ENCODE measurements at regions not wholly inside any gene's neighbourhood (a gene's known extent, or its start where the extent isn't known, plus 50 kb on each side); places are given as distances from the start of the nearest gene placed in this dataset.

DNA sequence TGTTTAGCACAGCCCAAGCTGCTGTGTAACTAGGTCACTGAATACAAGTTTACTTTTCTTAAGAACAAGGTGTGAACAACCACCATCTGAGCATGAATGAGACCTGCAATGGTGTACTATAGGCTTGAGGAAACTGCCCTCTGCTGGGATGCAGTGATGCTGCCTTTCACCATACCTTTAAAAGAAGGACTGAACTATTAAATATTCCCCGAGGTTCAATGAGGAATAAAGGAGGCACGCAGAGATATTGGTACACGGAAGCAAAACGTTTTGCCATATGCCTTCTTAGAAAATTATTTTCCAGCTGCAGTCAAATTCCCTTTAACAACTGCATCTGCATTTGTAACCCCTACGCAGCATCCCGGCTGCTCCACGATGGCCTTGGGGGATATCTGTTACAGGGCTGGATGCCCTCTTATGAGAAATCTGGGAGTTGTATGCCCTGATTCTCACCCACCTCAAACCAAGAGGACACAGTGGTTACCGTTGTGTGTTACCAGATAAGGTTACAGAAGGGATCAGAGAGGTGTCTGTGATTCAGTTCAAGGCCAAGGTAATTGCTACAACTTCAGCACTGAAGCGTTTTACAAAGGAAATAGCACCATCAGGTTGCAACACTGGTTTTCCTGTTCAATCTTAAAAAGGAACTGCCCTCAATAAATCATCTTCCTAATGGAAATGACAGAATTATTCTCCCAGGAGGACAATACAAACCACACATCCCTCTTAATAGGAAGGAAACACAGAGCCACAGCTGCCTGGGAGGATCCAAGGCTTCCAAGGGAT lies 470.5 kb downstream of the LTN1 start:
- Histone ChIP-seq H3K27me3 (replicated peaks in 2 of 5; ENCODE audit: control insufficient read depth in 4 of 5, insufficient read depth in 5 of 5, low read length in 4 of 5) (no peaks in the 10 kb centered on the region), H3K4me1 (ENCODE audit: control extremely low read depth in 1 of 4, control insufficient read depth in 4 of 4, insufficient read depth in 4 of 4, low read length in 3 of 4) (peaks cover 7 to 18% (median 9%) of the 10 kb centered on the region in 4 experiments), H3K9me3 (ENCODE audit: control extremely low read depth in 1 of 5, control insufficient read depth in 4 of 5, insufficient read depth in 2 of 5, low read depth in 1 of 5, low read length in 4 of 5) (no peaks in the 10 kb centered on the region), H3K4me3 (ENCODE audit: control insufficient read depth in 1 of 7, extremely low read depth in 1 of 7, insufficient read depth in 4 of 7, low read depth in 2 of 7, low read length in 6 of 7) (peak overlapping the region in 3 of 7 experiments; percentile 4 to 30 (median 20)), H3K36me3 (ENCODE audit: control insufficient read depth in 4 of 4, insufficient read depth in 4 of 4, low read length in 3 of 4) (no peaks in the 10 kb centered on the region), H3K27ac (ENCODE audit: insufficient read depth in 1 of 2, low read depth in 1 of 2, low read length in 2 of 2, poor library complexity in 1 of 2, severe bottlenecking in 2 of 2) (no peak overlapping the region)
- WGBS (ENCODE audit: insufficient coverage) = 0% methylated on average over 3 of the region's 9 CpGs
- DNase-seq = peak; percentile 22 to 72 (median 66)
- CTCF ChIA-PET = interaction anchor here (0.9 to 1.1 kb wide), 3 partner anchors 12 to 223 kb away, joined by 3 to 4 read pairs (median 3); no protein-coding TSS in a partner anchor
- POLR2A ChIA-PET = no interaction called here

DNA sequence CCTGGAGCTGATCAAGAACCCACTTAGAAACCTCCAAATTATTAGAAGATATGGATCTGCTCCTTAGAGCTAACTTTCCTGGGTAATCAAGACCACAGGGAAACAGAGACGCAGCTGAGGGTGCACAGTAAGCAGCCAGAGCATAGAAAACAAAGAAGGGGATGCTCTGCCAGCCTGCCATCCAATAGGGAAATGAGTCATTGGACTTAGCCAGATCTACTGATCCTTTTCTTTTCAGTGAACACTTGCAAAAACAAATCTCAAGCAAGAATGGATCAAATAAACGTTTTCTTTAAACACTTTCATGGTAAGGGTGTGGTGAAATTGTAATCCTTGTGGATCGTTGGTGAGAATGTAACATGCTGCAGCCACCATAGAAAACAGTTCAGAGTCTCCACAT lies 474.0 kb downstream of the LTN1 start:
- Histone ChIP-seq H3K4me1 (ENCODE audit: control extremely low read depth in 1 of 4, control insufficient read depth in 4 of 4, insufficient read depth in 4 of 4, low read length in 3 of 4) (peaks cover 8 to 19% (median 10%) of the 10 kb centered on the region in 4 experiments), H3K27me3 (replicated peaks in 2 of 5; ENCODE audit: control insufficient read depth in 4 of 5, insufficient read depth in 5 of 5, low read length in 4 of 5) (no peaks in the 10 kb centered on the region), H3K4me3 (ENCODE audit: control insufficient read depth in 1 of 7, extremely low read depth in 1 of 7, insufficient read depth in 4 of 7, low read depth in 2 of 7, low read length in 6 of 7) (no peak overlapping the region), H3K27ac (ENCODE audit: insufficient read depth in 1 of 2, low read depth in 1 of 2, low read length in 2 of 2, poor library complexity in 1 of 2, severe bottlenecking in 2 of 2) (no peak overlapping the region), H3K36me3 (ENCODE audit: control insufficient read depth in 4 of 4, insufficient read depth in 4 of 4, low read length in 3 of 4) (no peaks in the 10 kb centered on the region), H3K9me3 (ENCODE audit: control extremely low read depth in 1 of 5, control insufficient read depth in 4 of 5, insufficient read depth in 2 of 5, low read depth in 1 of 5, low read length in 4 of 5) (no peaks in the 10 kb centered on the region)
- CTCF ChIA-PET = interaction anchor here (0.7 to 11.1 kb wide), 4 partner anchors 9 to 226 kb away, joined by 3 to 75 read pairs (median 18); no protein-coding TSS in a partner anchor
- WGBS (ENCODE audit: insufficient coverage) = 100% methylated on average over 1 of the region's 3 CpGs
- DNase-seq = peak in 1 of 3 donors; percentile 2
- POLR2A ChIA-PET = no interaction called here

DNA sequence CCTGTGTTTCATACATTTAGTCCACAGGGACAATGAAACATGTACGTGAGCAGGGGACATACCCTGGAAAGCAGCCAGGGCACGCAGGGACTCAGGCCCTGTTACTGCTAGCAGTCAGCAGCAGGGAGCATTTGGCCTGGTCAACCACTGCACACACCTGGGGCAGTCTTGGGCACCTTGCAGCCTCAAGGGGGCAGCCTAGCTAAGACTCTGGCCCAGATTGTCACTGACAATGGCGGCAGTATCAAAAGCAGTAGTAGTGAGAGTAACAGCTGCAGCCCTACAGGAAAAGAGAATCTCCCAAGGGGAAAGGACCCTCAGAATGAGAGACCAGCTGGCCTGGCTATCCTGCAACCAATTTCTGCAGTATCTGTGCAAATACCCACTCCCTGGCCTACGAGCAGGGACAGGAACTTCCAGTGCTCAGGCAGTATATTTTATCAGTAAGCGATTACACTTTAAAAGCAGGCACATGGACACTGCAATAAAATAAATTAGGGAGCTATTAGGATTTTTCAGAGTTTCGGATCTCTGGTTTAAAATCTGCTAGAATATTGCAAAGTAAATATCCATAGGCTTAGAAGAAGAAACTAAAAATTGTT lies 475.6 kb downstream of the LTN1 start:
- peak overlapping the region in 1 of 7 experiments; percentile 6 for H3K4me3 ChIP-seq (ENCODE audit: control insufficient read depth in 1 of 7, extremely low read depth in 1 of 7, insufficient read depth in 4 of 7, low read depth in 2 of 7, low read length in 6 of 7)
- H3K4me1 ChIP-seq (ENCODE audit: control extremely low read depth in 1 of 4, control insufficient read depth in 4 of 4, insufficient read depth in 4 of 4, low read length in 3 of 4) = peaks cover 4 to 12% (median 6%) of the 10 kb centered on the region in 4 experiments
- WGBS (ENCODE audit: insufficient coverage) = 11% methylated on average over 2 of the region's 6 CpGs
- CTCF ChIA-PET = interaction anchor here (0.7 to 11.1 kb wide), 18 partner anchors 7 to 233 kb away, joined by 3 to 75 read pairs (median 4); no protein-coding TSS in a partner anchor
- H3K36me3 ChIP-seq (ENCODE audit: control insufficient read depth in 4 of 4, insufficient read depth in 4 of 4, low read length in 3 of 4) = no peaks in the 10 kb centered on the region
- H3K9me3 ChIP-seq (ENCODE audit: control extremely low read depth in 1 of 5, control insufficient read depth in 4 of 5, insufficient read depth in 2 of 5, low read depth in 1 of 5, low read length in 4 of 5) = no peaks in the 10 kb centered on the region
- DNase-seq = peak; percentile 70 to 75 (median 72)
- H3K27me3 ChIP-seq (replicated peaks in 2 of 5; ENCODE audit: control insufficient read depth in 4 of 5, insufficient read depth in 5 of 5, low read length in 4 of 5) = no peaks in the 10 kb centered on the region
- POLR2A ChIA-PET = no interaction called here
- H3K27ac ChIP-seq (ENCODE audit: insufficient read depth in 1 of 2, low read depth in 1 of 2, low read length in 2 of 2, poor library complexity in 1 of 2, severe bottlenecking in 2 of 2) = no peak overlapping the region

DNA sequence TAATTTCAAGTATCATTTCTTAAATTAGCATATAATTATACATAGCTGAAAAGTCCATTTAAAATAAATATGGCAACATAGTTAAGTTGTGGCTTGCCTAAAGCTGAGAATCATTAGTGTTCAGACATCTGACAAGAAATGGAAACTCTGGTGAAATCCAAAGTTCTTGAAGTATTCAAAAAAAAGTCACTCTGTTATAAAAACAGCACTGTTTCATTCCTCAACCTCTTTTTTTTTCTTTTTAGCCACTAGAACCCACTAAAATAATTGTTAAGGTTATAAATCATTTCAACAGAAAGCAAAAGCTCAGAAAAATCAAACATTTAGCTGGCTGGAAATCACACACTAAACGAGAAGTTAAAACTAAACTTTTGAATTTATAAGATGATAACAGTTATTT lies 476.7 kb downstream of the LTN1 start:
- H3K36me3 ChIP-seq (ENCODE audit: control insufficient read depth in 4 of 4, insufficient read depth in 4 of 4, low read length in 3 of 4) = no peaks in the 10 kb centered on the region
- CTCF ChIA-PET = interaction anchor here (1.7 to 11.1 kb wide), 8 partner anchors 12 to 234 kb away, joined by 4 to 75 read pairs (median 5); no protein-coding TSS in a partner anchor

DNA sequence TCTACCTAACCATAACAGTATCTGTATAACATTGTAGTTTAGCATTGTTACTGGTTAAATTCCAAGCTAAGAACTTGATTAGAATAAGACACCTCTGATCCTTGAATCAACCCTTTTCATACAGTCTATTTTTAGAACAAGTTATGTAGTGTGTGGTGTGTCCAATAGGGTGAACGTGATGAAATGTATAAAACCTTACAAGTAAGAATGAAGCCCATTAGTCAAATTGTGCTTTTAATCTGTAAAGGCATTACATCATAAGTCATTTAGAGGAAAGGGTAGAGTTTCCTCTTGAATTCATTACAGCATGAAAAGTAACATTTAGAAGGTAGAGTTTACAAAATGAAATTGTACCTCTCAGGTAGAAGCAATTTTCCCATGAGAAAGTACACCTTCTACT lies 479.2 kb downstream of the LTN1 start:
- CTCF ChIA-PET = interaction anchor here (5.7 to 11.1 kb wide), 2 partner anchors 228 to 231 kb away, joined by 33 to 75 read pairs; no protein-coding TSS in a partner anchor
- Histone ChIP-seq H3K27ac (ENCODE audit: insufficient read depth in 1 of 2, low read depth in 1 of 2, low read length in 2 of 2, poor library complexity in 1 of 2, severe bottlenecking in 2 of 2) (no peak overlapping the region), H3K9me3 (ENCODE audit: control extremely low read depth in 1 of 5, control insufficient read depth in 4 of 5, insufficient read depth in 2 of 5, low read depth in 1 of 5, low read length in 4 of 5) (no peaks in the 10 kb centered on the region), H3K36me3 (ENCODE audit: control insufficient read depth in 4 of 4, insufficient read depth in 4 of 4, low read length in 3 of 4) (no peaks in the 10 kb centered on the region), H3K4me1 (ENCODE audit: control extremely low read depth in 1 of 4, control insufficient read depth in 4 of 4, insufficient read depth in 4 of 4, low read length in 3 of 4) (peaks cover 0 to 5% (median 3%) of the 10 kb centered on the region in 4 experiments), H3K27me3 (replicated peaks in 2 of 5; ENCODE audit: control insufficient read depth in 4 of 5, insufficient read depth in 5 of 5, low read length in 4 of 5) (no peaks in the 10 kb centered on the region), H3K4me3 (ENCODE audit: control insufficient read depth in 1 of 7, extremely low read depth in 1 of 7, insufficient read depth in 4 of 7, low read depth in 2 of 7, low read length in 6 of 7) (no peak overlapping the region)
- POLR2A ChIA-PET = interaction anchor here (0.6 kb wide), 1 partner anchor 447 kb away, joined by 6 read pairs; no protein-coding TSS in a partner anchor
- WGBS (ENCODE audit: insufficient coverage) = no CpG with 5 or more reads among the region's 1 CpG
- DNase-seq = no peak

More for the DNA sequence above, 476.7 kb downstream of the LTN1 start:
- H3K4me1 ChIP-seq (ENCODE audit: control extremely low read depth in 1 of 4, control insufficient read depth in 4 of 4, insufficient read depth in 4 of 4, low read length in 3 of 4) = peaks cover 0 to 5% (median 3%) of the 10 kb centered on the region in 4 experiments
- POLR2A ChIA-PET = no interaction called here
- H3K4me3 ChIP-seq (ENCODE audit: control insufficient read depth in 1 of 7, extremely low read depth in 1 of 7, insufficient read depth in 4 of 7, low read depth in 2 of 7, low read length in 6 of 7) = no peak overlapping the region
- no peaks in the 10 kb centered on the region for H3K27me3 ChIP-seq (replicated peaks in 2 of 5; ENCODE audit: control insufficient read depth in 4 of 5, insufficient read depth in 5 of 5, low read length in 4 of 5)
- H3K9me3 ChIP-seq (ENCODE audit: control extremely low read depth in 1 of 5, control insufficient read depth in 4 of 5, insufficient read depth in 2 of 5, low read depth in 1 of 5, low read length in 4 of 5) = no peaks in the 10 kb centered on the region
- no CpG with 5 or more reads among the region's 1 CpG for WGBS (ENCODE audit: insufficient coverage)
- no peak for DNase-seq
- H3K27ac ChIP-seq (ENCODE audit: insufficient read depth in 1 of 2, low read depth in 1 of 2, low read length in 2 of 2, poor library complexity in 1 of 2, severe bottlenecking in 2 of 2) = no peak overlapping the region

DNA sequence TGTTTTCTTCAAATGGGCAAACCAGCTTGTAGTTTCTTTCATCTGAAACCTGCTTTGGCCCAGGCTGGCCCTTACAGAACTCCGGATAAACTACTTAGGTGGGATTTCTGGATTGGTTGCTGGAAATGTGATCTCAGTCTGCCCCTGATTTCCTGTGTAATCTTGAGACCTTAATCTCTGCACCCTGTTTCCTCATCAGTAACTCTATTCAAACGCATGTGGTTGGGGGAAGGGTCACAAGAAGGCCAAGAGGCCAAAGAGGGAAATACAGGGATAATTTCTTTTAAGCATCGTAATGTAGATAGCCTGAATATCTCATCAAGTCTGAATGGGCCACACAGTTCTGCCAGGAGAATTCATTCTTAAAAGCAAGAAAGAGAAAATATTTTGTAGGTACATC lies 483.6 kb downstream of the LTN1 start:
- ChIA-PET POLR2A (no interaction called here), CTCF (interaction anchor here (0.7 to 1.4 kb wide), 2 partner anchors 8 to 63 kb away, joined by 3 to 4 read pairs; no protein-coding TSS in a partner anchor)
- WGBS (ENCODE audit: insufficient coverage) = 86% methylated on average over 3 of the region's 3 CpGs
- peaks cover 0 to 17% (median 10%) of the 10 kb centered on the region in 5 experiments for H3K9me3 ChIP-seq (ENCODE audit: control extremely low read depth in 1 of 5, control insufficient read depth in 4 of 5, insufficient read depth in 2 of 5, low read depth in 1 of 5, low read length in 4 of 5)
- H3K27ac ChIP-seq (ENCODE audit: insufficient read depth in 1 of 2, low read depth in 1 of 2, low read length in 2 of 2, poor library complexity in 1 of 2, severe bottlenecking in 2 of 2) = no peak overlapping the region
- H3K36me3 ChIP-seq (ENCODE audit: control insufficient read depth in 4 of 4, insufficient read depth in 4 of 4, low read length in 3 of 4) = no peaks in the 10 kb centered on the region
- H3K4me1 ChIP-seq (ENCODE audit: control extremely low read depth in 1 of 4, control insufficient read depth in 4 of 4, insufficient read depth in 4 of 4, low read length in 3 of 4) = no peaks in the 10 kb centered on the region
- H3K4me3 ChIP-seq (ENCODE audit: control insufficient read depth in 1 of 7, extremely low read depth in 1 of 7, insufficient read depth in 4 of 7, low read depth in 2 of 7, low read length in 6 of 7) = no peak overlapping the region
- no peak for DNase-seq
- no peaks in the 10 kb centered on the region for H3K27me3 ChIP-seq (replicated peaks in 2 of 5; ENCODE audit: control insufficient read depth in 4 of 5, insufficient read depth in 5 of 5, low read length in 4 of 5)

DNA sequence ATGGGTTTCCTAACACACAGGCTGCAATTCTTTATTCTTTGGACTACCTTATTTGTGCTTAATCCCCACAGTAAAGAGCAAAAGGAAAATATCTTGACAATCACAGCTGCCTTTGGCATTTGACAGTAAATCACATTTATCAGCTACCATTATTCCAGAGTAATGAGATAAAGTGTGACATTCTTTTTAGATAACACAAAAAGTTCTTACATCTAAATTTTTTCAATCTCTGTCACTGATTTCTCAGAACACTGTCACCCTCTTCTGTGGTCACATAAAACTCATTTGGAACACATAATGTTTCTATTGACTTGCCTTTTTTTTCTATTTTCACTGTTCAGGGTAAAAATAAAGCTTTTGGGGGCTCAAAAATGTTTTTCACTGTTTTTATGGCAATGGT lies 484.6 kb downstream of the LTN1 start:
- Histone ChIP-seq H3K9me3 (ENCODE audit: control extremely low read depth in 1 of 5, control insufficient read depth in 4 of 5, insufficient read depth in 2 of 5, low read depth in 1 of 5, low read length in 4 of 5) (peaks cover 0 to 17% (median 10%) of the 10 kb centered on the region in 5 experiments), H3K36me3 (ENCODE audit: control insufficient read depth in 4 of 4, insufficient read depth in 4 of 4, low read length in 3 of 4) (no peaks in the 10 kb centered on the region), H3K27ac (ENCODE audit: insufficient read depth in 1 of 2, low read depth in 1 of 2, low read length in 2 of 2, poor library complexity in 1 of 2, severe bottlenecking in 2 of 2) (no peak overlapping the region), H3K4me3 (ENCODE audit: control insufficient read depth in 1 of 7, extremely low read depth in 1 of 7, insufficient read depth in 4 of 7, low read depth in 2 of 7, low read length in 6 of 7) (no peak overlapping the region), H3K4me1 (ENCODE audit: control extremely low read depth in 1 of 4, control insufficient read depth in 4 of 4, insufficient read depth in 4 of 4, low read length in 3 of 4) (no peaks in the 10 kb centered on the region), H3K27me3 (replicated peaks in 2 of 5; ENCODE audit: control insufficient read depth in 4 of 5, insufficient read depth in 5 of 5, low read length in 4 of 5) (no peaks in the 10 kb centered on the region)
- POLR2A ChIA-PET = no interaction called here
- DNase-seq = no peak
- CTCF ChIA-PET = interaction anchor here (0.7 to 1.4 kb wide), 2 partner anchors 9 to 64 kb away, joined by 3 to 4 read pairs; no protein-coding TSS in a partner anchor

All from common myeloid progenitor, CD34-positive (primary cell).